T47D (cell line): ENCODE measurements at regions not wholly inside any gene's neighbourhood (a gene's known extent, or its start where the extent isn't known, plus 50 kb on each side); places are given as distances from the start of the nearest gene placed in this dataset.
"Not testable (repeated sequence)": the region's sequence is repeated elsewhere in the genome, so short reads cannot be mapped to it uniquely, and the experiment has no call there.

Experiments used
- DNase-seq, 2 experiments: peaks; one replicate each; pipeline versions ENCODE4 v3.0.0 to v3.0.0-alpha.2; 2011 to 2012; ENCODE audit warnings: low read depth in 1 of 2, low spot score in 1 of 2
- JUND ChIP-seq: IDR thresholded peaks from 2 replicates; pipeline ENCODE4 v1.6.1; 2012; ENCODE audit warnings: low read depth
- in situ Hi-C: cut with HindIII; loops from 2 replicates; pipeline ENCODE4 v1.10.0; 2016; ENCODE audit warnings: low sequenced_read_pairs, low pct_unique_long_range_greater_than_20kb

DNA sequence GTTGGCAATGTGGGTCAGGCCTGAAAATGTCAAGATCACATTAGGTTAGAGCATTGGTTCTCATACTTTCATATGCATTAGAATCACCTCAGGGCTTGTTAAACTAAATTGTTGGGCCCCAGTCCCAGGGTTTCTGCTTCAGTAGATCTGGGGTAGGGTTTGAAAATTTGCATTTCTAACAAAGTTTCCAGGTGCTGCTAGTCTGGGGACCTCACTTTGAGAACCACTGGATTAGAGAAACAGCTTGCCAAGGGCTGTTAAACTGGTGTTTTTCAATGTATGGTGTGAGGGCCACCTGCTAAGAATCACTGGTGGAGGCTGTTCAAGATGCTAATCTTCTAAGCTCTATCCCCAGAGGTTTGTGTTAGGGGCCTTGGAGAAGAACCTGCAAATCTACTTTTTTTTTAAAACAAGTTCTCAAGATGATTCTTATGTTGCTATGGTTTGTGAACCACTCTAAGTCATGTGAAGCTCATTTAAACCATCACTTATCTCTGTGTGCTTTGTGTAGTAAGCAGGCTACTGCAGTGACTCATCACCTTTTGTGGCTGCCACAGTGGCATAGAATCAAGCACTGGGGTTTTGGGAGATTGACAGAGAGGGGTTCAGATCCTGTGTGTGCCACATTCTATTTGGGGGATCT, 152.2 kb downstream of the S1PR1 start:
- in situ Hi-C loops = no loop called here

DNA sequence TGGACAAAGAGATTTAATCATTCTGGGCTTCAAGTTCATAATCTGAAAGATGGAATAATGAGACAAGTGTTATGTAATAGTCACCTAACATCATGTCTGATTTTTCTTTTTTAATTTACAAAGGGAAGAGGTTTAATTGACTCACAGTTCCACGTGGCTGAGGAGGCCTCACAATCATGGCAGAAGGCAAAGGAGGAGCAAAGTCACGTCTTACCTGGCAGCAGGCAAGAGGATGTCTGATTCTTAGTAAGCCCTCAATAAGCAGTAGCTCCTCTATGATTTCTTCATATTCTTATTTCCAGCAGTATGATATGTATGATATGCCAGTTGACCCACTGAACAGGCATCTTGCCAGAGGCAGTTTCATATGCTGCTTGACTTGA, 152.7 kb downstream of the S1PR1 start:
- in situ Hi-C loops = no loop called here
- DNase-seq = no peak
- TF ChIP-seq JUND = no peak

More for the DNA sequence above, 152.2 kb downstream of the S1PR1 start:
- no peak for TF ChIP-seq JUND
- DNase-seq = no peak

DNA sequence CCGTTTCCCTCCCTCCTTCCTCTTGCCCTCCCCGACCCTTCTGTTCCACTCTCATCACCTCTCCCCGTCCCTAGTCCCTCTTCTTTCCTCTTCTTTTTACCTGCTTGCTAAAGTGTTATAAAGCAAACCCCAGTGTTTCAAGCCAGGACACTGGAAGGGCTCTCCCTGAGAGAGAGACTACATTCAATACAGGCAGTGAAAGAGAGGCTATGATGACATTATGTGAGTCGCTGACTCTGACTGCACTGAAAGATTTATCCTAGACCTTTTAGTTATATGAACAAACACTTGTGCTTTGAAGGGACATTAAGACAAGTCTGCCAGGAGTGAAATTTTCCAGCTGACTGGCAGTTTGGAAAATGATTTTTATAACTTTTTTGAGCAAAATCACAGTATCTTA, 155.7 kb downstream of the S1PR1 start:
- no peak for DNase-seq
- no peak for TF ChIP-seq JUND
- in situ Hi-C loops = no loop called here

DNA sequence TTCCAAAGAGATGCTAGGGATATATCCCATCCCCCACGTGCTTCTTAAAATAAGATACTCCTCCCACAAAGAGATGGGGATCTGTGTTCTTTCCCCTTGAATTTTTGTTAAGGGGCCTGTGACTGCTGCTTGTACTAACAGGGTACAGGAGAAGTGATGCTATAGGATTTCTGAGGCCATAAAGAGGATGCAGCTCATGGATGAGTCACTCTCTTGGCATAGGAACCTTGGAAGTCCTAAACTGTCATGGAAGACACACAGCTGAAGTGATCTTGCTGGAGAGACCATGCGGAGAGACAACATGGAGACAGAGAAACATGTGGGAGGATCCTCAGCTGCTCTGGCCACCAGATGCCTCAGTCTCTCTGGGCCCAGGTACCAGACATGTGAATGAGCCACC, 157.2 kb downstream of the S1PR1 start:
- in situ Hi-C loops = no loop called here
- DNase-seq = no peak

DNA sequence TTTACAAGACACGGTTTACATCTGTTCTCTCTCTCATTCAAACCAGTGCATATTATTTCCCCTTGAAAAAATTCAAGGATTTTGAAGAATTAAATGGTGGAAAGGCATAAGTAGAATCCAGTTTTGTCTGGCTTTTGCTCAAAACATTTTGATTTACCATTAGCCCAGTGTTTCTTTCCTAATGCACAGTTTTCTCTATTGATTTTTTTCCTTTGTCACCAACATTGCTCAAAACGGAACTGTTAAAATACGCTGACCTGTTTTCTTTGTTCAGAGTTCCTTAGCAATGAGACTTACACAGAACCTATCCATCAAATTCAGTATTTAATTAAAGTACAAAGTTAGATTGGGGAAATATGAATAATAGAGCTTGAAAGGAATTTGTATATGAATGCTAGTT, 162.4 kb downstream of the S1PR1 start:
- in situ Hi-C loops = no loop called here
- no peak for TF ChIP-seq JUND
- no peak for DNase-seq

More for the DNA sequence above, 157.2 kb downstream of the S1PR1 start:
- TF ChIP-seq JUND = no peak

DNA sequence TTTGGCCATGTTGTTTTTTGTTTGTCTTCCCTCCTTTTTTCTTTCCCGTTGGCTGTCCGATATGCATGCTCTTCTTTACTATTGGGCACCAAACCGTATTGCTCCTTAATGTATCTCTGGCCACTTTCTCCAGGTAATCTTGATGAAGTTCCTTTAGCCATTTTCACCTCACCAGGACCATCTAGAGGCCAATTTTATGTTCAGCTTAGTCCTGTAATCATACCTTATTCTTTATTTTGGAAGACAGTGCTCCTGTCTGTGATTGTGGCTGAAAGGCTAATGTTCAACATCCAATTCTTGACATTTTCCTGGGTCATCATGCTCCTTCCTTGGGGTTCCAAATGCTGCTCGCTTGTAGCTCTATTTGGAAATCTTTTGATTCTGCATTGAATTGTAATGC, 169.5 kb downstream of the S1PR1 start:
- no peak for TF ChIP-seq JUND
- no peak for DNase-seq
- in situ Hi-C loops = no loop called here

DNA sequence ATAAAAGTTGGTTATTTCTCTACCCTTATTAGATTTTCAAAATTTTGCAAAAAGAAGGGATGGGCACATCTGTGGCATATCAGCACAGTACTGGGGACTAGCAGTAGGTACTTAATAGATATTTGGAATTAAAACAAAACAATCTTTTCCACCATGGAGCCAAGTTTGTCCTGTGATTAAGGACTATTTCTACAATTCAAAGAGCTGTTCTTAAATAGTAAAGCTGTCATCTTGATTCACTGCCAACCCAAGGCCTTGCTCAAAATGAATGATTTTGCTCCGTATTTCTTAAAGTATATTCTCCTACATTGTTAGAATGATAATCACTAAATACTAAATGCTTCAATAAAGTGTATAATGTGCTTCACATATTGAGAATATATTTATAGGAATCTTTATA, 169.9 kb downstream of the S1PR1 start:
- TF ChIP-seq JUND = no peak
- in situ Hi-C loops = no loop called here
- DNase-seq = no peak

DNA sequence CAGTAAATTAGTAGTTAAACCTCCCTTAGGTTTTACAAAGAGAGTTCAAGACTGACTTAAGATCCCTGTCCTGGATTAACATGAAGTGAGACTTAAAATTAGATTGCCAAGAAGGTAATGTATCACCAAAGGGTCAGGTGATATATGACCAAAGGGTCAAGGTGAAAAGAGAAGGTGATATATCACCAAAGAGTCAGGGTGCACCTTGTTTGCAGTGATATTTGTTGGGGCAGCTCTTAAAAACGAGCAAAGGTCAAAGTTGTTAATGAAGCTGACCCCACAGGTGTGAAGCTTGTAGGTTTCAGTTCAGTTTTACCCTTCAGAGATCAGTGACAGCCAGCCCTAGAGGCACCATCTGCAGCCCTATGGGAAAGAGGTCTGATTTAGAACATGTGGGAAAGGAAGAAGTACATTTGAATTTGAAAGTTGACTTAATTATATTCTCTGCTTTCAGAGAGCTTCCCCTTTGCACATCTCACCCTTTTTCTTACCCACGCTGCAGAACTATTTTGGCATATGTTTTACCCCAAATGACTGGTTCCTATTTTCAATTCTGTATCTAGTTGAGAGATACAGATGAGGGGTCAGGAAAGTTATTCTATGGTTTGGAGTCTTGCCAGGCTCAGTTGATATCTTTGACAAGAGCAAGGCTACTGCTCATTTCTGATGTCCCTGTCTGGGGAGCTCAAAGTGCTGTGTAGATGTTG, 170.8 kb downstream of the S1PR1 start:
- no peak for DNase-seq
- TF ChIP-seq JUND = no peak
- in situ Hi-C loops = no loop called here

DNA sequence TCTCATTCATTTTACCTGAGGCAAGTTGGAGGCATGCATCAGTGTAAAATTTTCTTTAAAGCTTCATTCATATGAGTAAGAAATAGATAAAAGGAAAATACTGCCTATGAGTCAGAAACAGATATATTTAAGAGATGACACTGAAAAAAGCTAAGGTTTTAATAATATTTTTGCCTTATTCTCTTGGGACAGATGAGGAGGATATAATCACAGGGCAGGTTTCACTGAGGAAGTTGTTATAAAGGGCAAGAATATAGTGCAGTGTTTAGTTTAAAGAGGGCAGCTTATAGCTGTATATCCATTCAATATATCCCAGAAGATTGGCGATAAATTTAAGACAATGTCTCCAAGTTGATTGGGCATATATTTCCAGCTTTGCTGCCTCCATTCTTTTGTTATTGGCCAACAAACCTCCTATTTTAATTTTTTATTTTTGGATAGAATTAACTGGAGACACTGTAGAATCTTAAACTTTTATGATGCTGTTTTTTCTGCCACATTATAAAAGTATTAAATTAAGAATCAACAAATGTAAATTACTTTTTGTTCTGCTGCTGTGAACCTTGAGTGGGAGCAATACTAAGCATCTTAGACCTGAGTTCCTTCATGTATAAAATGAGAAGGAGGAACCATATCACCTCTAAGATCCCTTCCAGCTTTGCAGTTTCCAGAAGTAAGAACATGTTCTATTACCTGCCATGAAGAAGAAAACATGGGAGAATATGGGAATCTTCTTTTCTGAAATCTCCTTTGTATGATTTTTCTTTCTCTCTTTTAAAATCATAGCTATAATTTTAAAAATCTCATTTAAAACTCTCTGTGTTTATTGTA, 171.6 kb downstream of the S1PR1 start:
- no peak for TF ChIP-seq JUND
- DNase-seq = no peak
- in situ Hi-C loops = no loop called here

DNA sequence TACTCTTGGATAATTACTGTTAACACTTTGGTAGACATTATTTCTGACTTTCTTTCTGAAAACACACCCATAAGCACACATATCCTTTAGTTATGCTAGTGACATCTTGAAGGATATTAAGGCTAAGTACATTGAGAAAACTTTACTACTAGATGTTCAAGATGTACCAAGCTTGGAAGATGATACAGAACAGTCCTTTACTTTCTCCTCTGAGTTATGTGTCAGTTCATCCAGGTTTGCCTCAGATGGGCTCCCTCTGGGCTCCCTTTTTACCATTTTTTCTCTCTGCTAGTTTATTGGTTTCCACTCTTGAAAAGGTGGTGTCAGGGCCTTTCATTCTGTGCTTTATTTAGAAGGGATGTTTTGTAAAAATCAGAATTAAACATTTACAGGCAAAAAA, 172.3 kb downstream of the S1PR1 start:
- in situ Hi-C loops = no loop called here

DNA sequence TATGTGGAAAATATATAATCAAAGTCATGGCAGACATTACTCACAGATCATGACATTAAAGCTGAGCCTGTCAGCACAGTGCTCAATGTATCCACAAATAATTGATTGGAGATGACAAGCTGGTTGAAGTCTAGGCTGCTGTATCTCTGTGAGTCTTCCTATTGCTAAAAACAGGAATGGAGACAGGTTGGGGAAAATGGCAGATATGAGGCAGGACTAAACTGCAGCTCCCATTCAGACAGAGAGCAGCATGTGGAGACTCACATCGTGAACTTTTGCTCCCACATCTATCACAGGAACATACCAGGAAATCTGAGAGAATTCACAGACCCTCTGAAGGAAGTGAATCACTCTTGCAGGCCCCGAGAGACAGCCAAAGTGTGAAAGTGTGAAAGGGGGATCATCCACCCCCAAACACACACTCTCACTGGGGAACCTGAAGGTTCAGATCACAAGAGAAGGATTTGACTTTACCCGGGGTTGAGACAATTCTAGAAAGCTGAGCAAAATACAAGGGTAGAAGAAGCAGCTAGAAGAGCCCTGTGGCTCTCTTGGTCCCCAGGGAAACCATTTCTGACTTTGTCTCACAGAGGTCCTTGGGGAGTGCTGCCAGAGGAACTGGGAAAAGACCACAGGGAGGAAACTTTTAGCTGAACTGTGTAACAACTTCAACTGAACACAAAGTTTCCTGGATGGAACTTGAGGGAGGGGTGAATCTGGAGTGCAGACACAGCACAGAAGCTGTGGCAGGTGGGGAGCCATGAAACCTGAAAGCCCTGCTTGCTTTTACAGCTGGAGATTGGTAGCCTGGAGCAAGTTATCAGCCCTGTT, 173.4 kb downstream of the S1PR1 start:
- in situ Hi-C loops = no loop called here
- DNase-seq = no peak

More for the DNA sequence above, 172.3 kb downstream of the S1PR1 start:
- TF ChIP-seq JUND = no peak
- no peak for DNase-seq

DNA sequence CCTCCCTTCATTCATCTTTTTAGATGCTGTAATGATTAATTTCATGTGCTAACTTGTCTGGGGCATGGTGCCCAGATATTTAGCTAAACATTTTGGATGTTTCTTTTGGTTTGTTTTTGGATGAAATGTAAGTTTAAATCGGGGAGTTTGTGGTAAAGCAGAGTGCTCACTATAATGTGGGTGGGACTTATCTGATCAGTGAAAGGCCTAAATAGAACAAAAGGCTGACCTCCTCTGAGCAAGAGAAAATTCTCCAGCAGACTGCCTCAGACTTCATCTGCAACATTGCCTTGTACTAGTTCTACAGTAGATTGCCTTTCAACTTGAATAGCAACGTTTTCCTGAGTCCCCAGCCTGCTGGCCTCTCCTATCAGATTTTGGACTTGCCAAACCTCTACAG, 183.6 kb downstream of the S1PR1 start:
- no peak for DNase-seq
- no peak for TF ChIP-seq JUND
- in situ Hi-C loops = no loop called here

More for the DNA sequence above, 173.4 kb downstream of the S1PR1 start:
- TF ChIP-seq JUND = no peak

DNA sequence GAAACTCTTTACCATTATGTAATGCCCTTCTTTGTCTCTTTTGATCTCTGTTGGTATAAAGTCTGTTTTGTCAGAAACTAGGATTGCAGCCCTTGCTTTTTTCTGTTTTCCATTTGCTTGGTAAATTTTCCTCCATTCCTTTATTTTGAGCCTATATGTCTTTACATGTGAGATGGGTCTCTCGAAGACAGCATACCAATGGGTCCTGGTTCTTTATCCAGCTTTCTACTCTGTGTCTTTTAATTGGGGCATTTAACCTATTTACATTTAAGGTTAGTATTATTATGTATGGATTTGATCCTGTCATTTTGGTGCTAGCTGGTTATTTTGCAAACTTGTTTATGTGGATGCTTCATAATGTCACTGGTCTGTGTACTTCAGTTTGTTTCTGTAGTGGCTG, 191.3 kb downstream of the S1PR1 start:
- DNase-seq, in situ Hi-C loops: not testable (repeated sequence)
